Activated CD8-positive, alpha-beta memory T cell treated with anti-CD3 and anti-CD28 coated beads, Interleukin-2, amount 50 U/mL, for 48 hours (primary cell): ENCODE measurements at regions not wholly inside any gene's neighbourhood (a gene's known extent, or its start where the extent isn't known, plus 50 kb on each side); places are given as distances from the start of the nearest gene placed in this dataset.

ENCODE experiments used
- DNase-seq: peaks from one replicate; pipeline ENCODE4 v3.0.0-alpha.2; 2020

GRCh38 chr9:91141407-91141965 lies 220.2 kb downstream of the AUH start:
- no peak for DNase-seq

- no peak for DNase-seq
Measured at GRCh38 chr9:91143162-91143561, 218.6 kb downstream of the AUH start.

GRCh38 chr9:91143642-91144041 lies 218.1 kb downstream of the AUH start:
- no peak for DNase-seq

- DNase-seq, result no peak
Measured at GRCh38 chr9:91144769-91145168, 216.9 kb downstream of the AUH start.

- DNase-seq, result no peak
Measured at GRCh38 chr9:91145496-91145895, 216.2 kb downstream of the AUH start.

- peak; percentile 74 for DNase-seq
Measured at GRCh38 chr9:91146391-91147019, 215.2 kb downstream of the AUH start.

- DNase-seq, result peak; percentile 71
Measured at GRCh38 chr9:91147079-91147708, 214.5 kb downstream of the AUH start.

GRCh38 chr9:91148306-91148705 lies 213.4 kb downstream of the AUH start:
- no peak for DNase-seq

- no peak for DNase-seq
Measured at GRCh38 chr9:91150273-91150997, 211.3 kb downstream of the AUH start.

GRCh38 chr9:91150998-91151717 lies 210.6 kb downstream of the AUH start:
- DNase-seq, result no peak

- DNase-seq, result peak; percentile 73
Measured at GRCh38 chr9:91151718-91152095, 210.0 kb downstream of the AUH start.

- no peak for DNase-seq
Measured at GRCh38 chr9:91154686-91155085, 207.0 kb downstream of the AUH start.

GRCh38 chr9:91155181-91155580 lies 206.5 kb downstream of the AUH start:
- no peak for DNase-seq

- DNase-seq, result no peak
Measured at GRCh38 chr9:91155746-91156376, 205.9 kb downstream of the AUH start.

- DNase-seq, result no peak
Measured at GRCh38 chr9:91156451-91157234, 205.1 kb downstream of the AUH start.

GRCh38 chr9:91157883-91158282 lies 203.8 kb downstream of the AUH start:
- DNase-seq, result no peak

- DNase-seq, result no peak
Measured at GRCh38 chr9:91158286-91158685, 203.4 kb downstream of the AUH start.

- no peak for DNase-seq
Measured at GRCh38 chr9:91158946-91159345, 202.8 kb downstream of the AUH start.

- no peak for DNase-seq
Measured at GRCh38 chr9:91159664-91160121, 202.0 kb downstream of the AUH start.

GRCh38 chr9:91160181-91160580 lies 201.5 kb downstream of the AUH start:
- no peak for DNase-seq

GRCh38 chr9:91160599-91161464 lies 200.9 kb downstream of the AUH start:
- no peak for DNase-seq
